Activated naive CD4-positive, alpha-beta T cell treated with anti-CD3 and anti-CD28 coated beads, Interleukin-2, amount 50 U/mL, for 16 hours (primary cell): ENCODE measurements at regions not wholly inside any gene's neighbourhood (a gene's known extent, or its start where the extent isn't known, plus 50 kb on each side); places are given as distances from the start of the nearest gene placed in this dataset.
"Not testable (repeated sequence)": the region's sequence is repeated elsewhere in the genome, so short reads cannot be mapped to it uniquely, and the experiment has no call there.

Source experiments
- DNase-seq: peaks from one replicate; pipeline ENCODE4 v3.0.0-alpha.2; 2020

DNA sequence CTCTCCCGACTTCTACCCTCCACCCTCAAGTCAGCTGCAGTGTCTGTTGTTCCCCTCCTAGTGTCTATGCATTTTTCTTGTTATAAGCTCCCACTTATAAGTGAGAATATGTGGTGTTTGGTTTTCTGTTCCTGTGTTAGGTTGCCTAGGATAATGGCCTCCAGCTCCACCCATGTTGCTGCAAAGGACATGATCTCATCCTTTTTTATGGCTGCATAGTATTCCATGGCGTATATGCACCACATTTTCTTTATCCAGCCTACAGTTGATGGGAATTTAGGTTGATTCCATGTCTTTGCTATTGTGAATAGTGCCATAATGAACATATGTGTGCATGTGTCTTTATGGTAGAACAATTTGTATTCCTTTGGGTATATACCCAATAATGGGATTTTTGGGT, 80.7 kb downstream of the SPTSSA start:
- not testable (repeated sequence) for DNase-seq

DNA sequence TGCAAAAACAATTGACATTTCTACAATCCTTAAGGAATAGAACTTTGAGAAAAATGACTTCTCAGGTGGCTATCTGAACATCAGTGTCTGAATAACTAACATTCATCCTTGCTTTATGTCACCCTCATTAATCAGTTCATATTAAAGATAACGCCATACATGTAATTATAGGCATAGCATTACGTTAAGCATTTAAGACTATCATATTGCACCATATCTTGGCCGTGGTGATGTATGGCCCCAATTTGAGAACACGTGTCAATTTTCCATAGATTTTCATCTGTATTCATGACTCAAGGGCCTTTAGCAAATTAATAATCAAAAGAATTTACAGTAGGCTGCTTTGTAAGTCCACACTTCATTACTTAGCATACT, 81.6 kb downstream of the SPTSSA start:
- DNase-seq = no peak

- DNase-seq = no peak
Observed at GRCh38 chr14:34379816-34380470, 82.1 kb downstream of the SPTSSA start.

DNA sequence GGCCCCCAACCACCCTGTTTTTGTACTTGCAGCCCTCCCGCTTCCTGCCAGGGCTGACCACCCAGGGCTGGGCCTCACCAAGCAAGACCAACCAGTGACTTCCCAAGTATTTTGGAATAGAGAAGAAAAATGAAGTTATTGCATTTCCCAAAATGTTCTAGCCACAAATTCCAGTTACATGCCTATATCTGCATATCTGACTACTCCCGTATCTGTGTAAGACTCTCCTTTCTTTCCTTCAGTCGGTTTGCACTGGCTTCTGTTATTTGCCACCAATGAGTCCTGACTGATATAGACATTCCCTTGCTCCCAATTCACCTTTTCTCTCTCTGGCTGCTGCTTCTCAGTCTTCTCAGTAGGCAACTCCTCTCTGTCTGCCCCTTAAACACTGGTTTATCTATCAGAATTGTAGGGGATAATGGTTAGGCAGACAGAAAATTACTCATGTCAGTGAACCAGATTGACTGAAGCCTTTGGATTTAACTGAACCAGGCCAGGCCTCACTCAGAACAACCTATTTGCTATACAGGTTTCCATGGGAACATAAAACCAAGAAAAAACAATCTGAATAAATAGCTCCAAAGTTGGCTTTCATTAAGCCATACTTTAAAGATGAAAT, 85.3 kb downstream of the SPTSSA start:
- DNase-seq = no peak

DNA sequence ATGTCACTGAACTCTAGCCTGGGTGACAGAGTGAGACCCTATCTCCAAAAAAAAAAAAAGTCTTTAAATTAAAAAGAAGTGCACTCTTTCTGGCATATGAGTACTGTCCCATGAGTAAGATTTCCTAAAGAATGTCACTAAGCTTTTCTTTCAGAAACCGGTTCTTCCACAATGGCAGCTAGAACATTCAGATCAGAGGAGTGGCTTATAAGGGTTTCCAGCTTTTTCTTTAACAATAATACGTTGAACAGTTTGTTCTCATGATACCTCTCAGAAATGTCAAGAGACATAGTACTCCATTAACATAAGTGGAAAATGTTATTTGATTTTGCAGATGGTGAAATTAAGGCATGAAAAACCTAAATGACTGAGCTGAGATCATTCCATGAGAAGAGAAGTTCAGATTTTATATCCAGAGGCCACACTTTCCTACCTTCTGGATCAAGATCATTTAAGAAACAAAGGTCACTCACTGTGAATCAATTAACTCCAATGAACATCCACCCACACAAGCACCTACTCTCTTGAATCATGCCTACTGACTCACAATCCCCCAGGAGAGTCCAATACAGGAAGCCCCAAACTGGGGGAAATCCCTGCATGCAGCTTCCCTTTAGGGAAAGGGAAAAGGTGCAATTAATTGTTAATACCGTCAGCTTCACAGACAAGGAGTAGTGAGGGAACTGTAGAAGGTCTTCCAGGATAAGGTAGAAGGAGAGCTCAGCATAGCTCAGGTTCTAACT, 86.9 kb downstream of the SPTSSA start:
- DNase-seq = no peak

GRCh38 chr14:34373191-34373590, 88.8 kb downstream of the SPTSSA start:
- DNase-seq = no peak

DNA sequence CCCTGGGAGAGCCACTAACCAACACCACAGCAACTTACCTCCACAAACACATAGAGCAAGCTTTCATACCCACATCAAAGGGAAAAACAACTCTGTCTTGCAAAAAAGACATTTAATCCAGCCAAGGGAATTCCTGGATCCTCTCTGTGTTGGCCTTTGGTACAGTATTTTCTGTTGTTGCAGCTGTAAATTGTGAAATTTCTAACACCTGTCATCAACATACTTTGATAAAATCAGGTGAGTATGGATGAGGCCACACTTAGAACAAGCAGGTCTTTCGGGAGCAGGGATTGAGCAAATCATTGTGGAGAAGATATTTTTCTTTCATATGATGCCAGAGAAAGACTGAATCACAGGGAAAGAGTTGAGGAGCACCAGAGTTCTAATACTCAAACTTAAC, 89.3 kb downstream of the SPTSSA start:
- no peak for DNase-seq

- no peak for DNase-seq
Observed at GRCh38 chr14:34369648-34370030, 92.4 kb downstream of the SPTSSA start.

- no peak for DNase-seq
Observed at GRCh38 chr14:34368971-34369647, 92.9 kb downstream of the SPTSSA start.

- DNase-seq = no peak
Observed at GRCh38 chr14:34368115-34368970, 93.7 kb downstream of the SPTSSA start.

DNA sequence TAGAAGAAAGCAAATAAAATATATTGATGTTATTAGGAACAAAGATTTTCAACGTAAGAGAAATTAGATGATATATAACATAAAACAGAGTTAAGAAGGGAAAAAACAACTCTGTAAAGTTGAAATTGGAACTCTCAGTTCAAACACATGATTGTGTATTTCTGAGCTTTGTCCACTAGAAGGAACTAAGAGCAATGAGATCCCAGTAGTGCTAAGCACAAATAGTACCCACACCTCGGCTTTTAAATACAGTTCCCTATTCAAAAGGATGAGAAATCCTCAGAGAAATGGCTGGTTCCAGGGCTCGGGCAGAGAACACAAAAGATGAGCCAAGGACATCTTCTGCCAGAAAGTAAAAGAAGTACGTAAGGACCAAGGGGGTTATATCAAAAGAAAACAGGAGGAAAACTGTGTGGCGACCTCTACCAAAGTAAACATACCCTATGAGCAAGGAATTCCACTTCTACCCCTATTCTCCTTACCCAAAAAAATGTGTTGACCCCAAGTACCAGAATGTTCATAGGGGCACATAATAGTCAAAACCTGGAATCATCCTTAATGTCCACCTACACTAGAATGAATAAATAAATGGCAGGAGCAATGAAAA, 96.6 kb downstream of the SPTSSA start:
- DNase-seq = no peak

DNA sequence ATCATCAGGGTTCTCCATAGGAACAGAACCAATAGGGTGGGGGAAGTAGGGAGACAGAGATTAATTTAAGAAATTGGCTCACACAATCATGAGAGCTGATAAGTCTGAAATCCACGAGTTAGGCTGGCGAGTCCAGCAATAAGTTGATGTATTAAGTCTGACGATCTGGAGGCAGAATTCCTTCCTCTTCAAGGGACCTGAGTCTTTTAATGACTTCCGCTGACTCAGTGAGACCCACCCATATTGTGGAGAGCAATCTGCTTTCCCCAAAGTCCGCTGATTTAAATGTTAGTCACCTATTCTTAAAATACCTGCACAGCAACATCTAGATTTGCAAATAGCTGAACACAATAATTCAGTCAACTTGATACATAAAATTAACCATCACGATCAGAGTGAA, 97.8 kb downstream of the SPTSSA start:
- no peak for DNase-seq

DNA sequence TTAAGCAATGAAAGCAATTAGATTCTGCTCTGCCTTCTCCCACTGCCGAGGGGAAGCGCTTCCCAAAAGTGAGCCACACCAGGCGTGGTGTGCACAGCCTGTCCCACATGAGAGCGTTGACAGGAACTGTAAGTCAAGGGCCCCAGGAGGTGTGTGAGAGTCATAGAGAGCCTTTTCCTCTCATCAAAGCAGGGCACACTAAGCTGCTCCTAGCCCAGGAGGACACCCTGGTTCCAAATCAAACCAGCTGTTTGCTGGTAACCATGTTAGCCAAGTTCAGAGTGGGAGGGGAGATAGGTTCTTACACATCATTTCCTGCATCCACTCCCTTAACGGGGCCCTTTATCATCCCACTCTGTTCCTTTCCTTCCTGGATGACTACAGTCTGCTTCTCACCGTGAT, 98.3 kb downstream of the SPTSSA start:
- no peak for DNase-seq

GRCh38 chr14:34362641-34363251, 99.3 kb downstream of the SPTSSA start:
- no peak for DNase-seq

DNA sequence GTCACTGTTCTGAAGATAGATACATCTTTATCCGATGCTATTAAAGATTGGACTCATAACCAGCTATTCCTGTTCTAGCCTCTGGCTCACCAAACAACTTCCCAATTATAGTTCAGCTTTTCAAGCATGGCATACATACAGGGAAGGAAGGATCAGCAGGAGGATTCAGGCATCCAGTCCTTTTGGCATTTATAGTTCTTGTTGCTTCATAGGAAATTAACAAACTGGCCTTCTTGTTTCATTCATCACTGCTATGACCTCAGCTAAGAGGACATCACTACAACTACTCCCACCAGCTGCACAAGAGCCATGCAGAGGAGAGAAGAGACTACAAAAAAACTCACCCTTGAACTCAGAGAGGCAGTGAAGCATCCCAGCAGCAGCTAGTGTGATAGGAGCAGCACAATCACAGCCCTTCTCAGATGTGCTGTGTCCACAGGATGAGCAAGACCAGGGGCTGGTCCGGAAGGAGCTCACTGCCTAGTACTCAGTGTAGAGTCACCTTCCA, 100.5 kb downstream of the SPTSSA start:
- no peak for DNase-seq

GRCh38 chr14:34359420-34360117, 102.5 kb downstream of the SPTSSA start:
- DNase-seq = no peak

GRCh38 chr14:34356264-34356654, 105.8 kb downstream of the SPTSSA start:
- no peak for DNase-seq

- no peak for DNase-seq
Observed at GRCh38 chr14:34355584-34356263, 106.3 kb downstream of the SPTSSA start.

- DNase-seq = no peak
Observed at GRCh38 chr14:34354556-34354955, 107.5 kb downstream of the SPTSSA start.

DNA sequence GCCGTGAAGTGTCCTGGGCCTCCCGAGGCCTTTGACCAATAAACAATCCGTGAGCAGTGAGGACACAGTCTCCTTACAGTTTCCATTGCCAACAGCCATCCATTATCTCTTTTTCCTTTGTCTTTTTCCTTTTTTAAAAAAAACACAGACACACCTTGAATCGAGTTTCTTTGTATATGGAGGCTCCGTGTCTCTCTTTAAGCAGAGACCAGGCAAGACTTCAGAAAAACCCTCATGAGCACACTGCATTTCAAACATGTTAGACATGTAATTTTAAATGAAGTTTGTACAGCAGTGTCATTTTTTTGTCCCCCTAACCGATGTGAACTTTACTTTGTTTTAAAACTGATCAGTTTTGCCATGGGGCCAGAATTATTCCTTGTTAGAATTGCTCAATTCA, 111.1 kb downstream of the SPTSSA start:
- DNase-seq = no peak
